ENCODE measurements at regions not wholly inside any gene's neighbourhood (a gene's known extent, or its start where the extent isn't known, plus 50 kb on each side); places are given as distances from the start of the nearest gene placed in this dataset.

- DNase-seq (ENCODE audit: low spot score) = no peak
Observed at GRCh38 chr18:39872651-39873050, 2082.4 kb upstream of the PIK3C3 start.

- DNase-seq (ENCODE audit: low spot score) = no peak
Observed at GRCh38 chr18:39871961-39872360, 2083.1 kb upstream of the PIK3C3 start.

GRCh38 chr18:39870591-39870990 is 2084.4 kb upstream of the PIK3C3 start:
- DNase-seq (ENCODE audit: low spot score) = no peak

- no peak for DNase-seq (ENCODE audit: low spot score)
Observed at GRCh38 chr18:39863916-39864315, 2091.1 kb upstream of the PIK3C3 start.

- no peak for DNase-seq (ENCODE audit: low spot score)
Observed at GRCh38 chr18:39862341-39862740, 2092.7 kb upstream of the PIK3C3 start.

GRCh38 chr18:39854291-39854690 is 2100.7 kb upstream of the PIK3C3 start:
- DNase-seq (ENCODE audit: low spot score) = no peak

GRCh38 chr18:39846265-39846664 is 2108.8 kb upstream of the PIK3C3 start:
- DNase-seq (ENCODE audit: low spot score) = no peak

GRCh38 chr18:39845631-39846030 is 2109.4 kb upstream of the PIK3C3 start:
- no peak for DNase-seq (ENCODE audit: low spot score)

- DNase-seq (ENCODE audit: low spot score) = no peak
Observed at GRCh38 chr18:39845106-39845505, 2109.9 kb upstream of the PIK3C3 start.

GRCh38 chr18:39843546-39843945 is 2111.5 kb upstream of the PIK3C3 start:
- no peak for DNase-seq (ENCODE audit: low spot score)

- no peak for DNase-seq (ENCODE audit: low spot score)
Observed at GRCh38 chr18:39842366-39842914, 2112.6 kb upstream of the PIK3C3 start.

- no peak for DNase-seq (ENCODE audit: low spot score)
Observed at GRCh38 chr18:39841482-39842365, 2113.3 kb upstream of the PIK3C3 start.

- no peak for DNase-seq (ENCODE audit: low spot score)
Observed at GRCh38 chr18:39840856-39841481, 2114.1 kb upstream of the PIK3C3 start.

GRCh38 chr18:39840406-39840805 is 2114.6 kb upstream of the PIK3C3 start:
- no peak for DNase-seq (ENCODE audit: low spot score)

GRCh38 chr18:39839782-39840181 is 2115.3 kb upstream of the PIK3C3 start:
- DNase-seq (ENCODE audit: low spot score) = no peak

GRCh38 chr18:39838831-39839230 is 2116.2 kb upstream of the PIK3C3 start:
- DNase-seq (ENCODE audit: low spot score) = no peak

- no peak for DNase-seq (ENCODE audit: low spot score)
Observed at GRCh38 chr18:39835303-39836030, 2119.6 kb upstream of the PIK3C3 start.

GRCh38 chr18:39834636-39835035 is 2120.4 kb upstream of the PIK3C3 start:
- DNase-seq (ENCODE audit: low spot score) = no peak

GRCh38 chr18:39825485-39826150 is 2129.4 kb upstream of the PIK3C3 start:
- DNase-seq (ENCODE audit: low spot score) = no peak

- no peak for DNase-seq (ENCODE audit: low spot score)
Observed at GRCh38 chr18:39806525-39806924, 2148.5 kb upstream of the PIK3C3 start.

- DNase-seq (ENCODE audit: low spot score) = no peak
Observed at GRCh38 chr18:39805218-39805617, 2149.8 kb upstream of the PIK3C3 start.

GRCh38 chr18:39802648-39803229 is 2152.3 kb upstream of the PIK3C3 start:
- DNase-seq (ENCODE audit: low spot score) = no peak

All from CD4-positive, alpha-beta T cell treated with Interleukin-6 at 100 ng/mL for 8 hours (primary cell).